Neural cell (in vitro differentiated cells): ENCODE measurements at regions not wholly inside any gene's neighbourhood (a gene's known extent, or its start where the extent isn't known, plus 50 kb on each side); places are given as distances from the start of the nearest gene placed in this dataset.

Experiments used
- H2AFZ ChIP-seq: fragments of 200-600, 300-800 bp; sonication (generic), shearing (Covaris generic); 2 replicates; pipeline ENCODE4 v1.6.0; 2014; ENCODE audit warnings: low read depth, mild to moderate bottlenecking, antibody characterized with exemption, low read length, moderate library complexity
- H3F3A ChIP-seq: fragments of 200-600 bp; shearing (Covaris generic); 2 replicates; pipeline ENCODE4 v1.6.1; 2016; ENCODE audit warnings: mild to moderate bottlenecking, moderate library complexity, mixed read lengths, antibody characterized with exemption, low read length; ENCODE audit not compliant: insufficient read depth, poor library complexity, severe bottlenecking
- H3K27ac ChIP-seq: fragments of 200-600, 300-800 bp; sonication (generic), shearing (Covaris generic); 2 replicates; pipeline ENCODE4 v1.5.1; 2014; ENCODE audit warnings: mild to moderate bottlenecking, low read length, moderate library complexity
- H3K27me3 ChIP-seq: fragments of 300-800, 200-600 bp; sonication (generic), shearing (Covaris generic); 2 replicates; pipeline ENCODE4 v1.6.0; 2014; ENCODE audit warnings: mild to moderate bottlenecking, low read depth, low read length, moderate library complexity; ENCODE audit not compliant: insufficient read depth
- H3K36me3 ChIP-seq: fragments of 300-800, 200-600 bp; sonication (generic), shearing (Covaris generic); 2 replicates; pipeline ENCODE4 v1.5.1; 2014; ENCODE audit warnings: mild to moderate bottlenecking, antibody characterized with exemption, low read length, moderate library complexity; ENCODE audit not compliant: insufficient read depth
- H3K4me2 ChIP-seq: fragments of 300-800, 200-600 bp; sonication (generic), shearing (Covaris generic); 2 replicates; pipeline ENCODE4 v1.6.0; 2014; ENCODE audit warnings: mild to moderate bottlenecking, low read length
- H3K4me3 ChIP-seq: fragments of 300-800, 200-600 bp; sonication (generic), shearing (Covaris generic); 2 replicates; pipeline ENCODE4 v1.5.1; 2014; ENCODE audit warnings: mild to moderate bottlenecking, low read length, moderate library complexity
- H3K79me2 ChIP-seq: fragments of 200-600 bp; shearing (Covaris generic); replicated peaks from 2 replicates; pipeline ENCODE4 v1.6.0; 2014; ENCODE audit warnings: mild to moderate bottlenecking, low read length, moderate library complexity; ENCODE audit not compliant: insufficient read depth
- H3K9ac ChIP-seq: fragments of 300-800, 200-600 bp; sonication (generic), shearing (Covaris generic); 2 replicates; pipeline ENCODE4 v1.6.1; 2016; ENCODE audit warnings: mild to moderate bottlenecking, low read length, mixed read lengths
- H3K9me2 ChIP-seq: fragments of 200-600 bp; shearing (Covaris generic); 2 replicates; pipeline ENCODE4 v1.6.1; 2016; ENCODE audit warnings: mild to moderate bottlenecking, low read length, mixed read lengths; ENCODE audit not compliant: insufficient read depth
- H3K9me3 ChIP-seq: fragments of 200-600, 300-800 bp; sonication (generic), shearing (Covaris generic); 2 replicates; pipeline ENCODE4 v1.6.1; 2016; ENCODE audit warnings: mild to moderate bottlenecking, mixed run types, low read length, moderate library complexity, mixed read lengths
- H4K20me1 ChIP-seq: fragments of 200-600 bp; shearing (Covaris generic); 2 replicates; pipeline ENCODE4 v1.6.1; 2016; ENCODE audit warnings: mild to moderate bottlenecking, mixed run types; ENCODE audit not compliant: insufficient read depth
- EP300 ChIP-seq: fragments of 450-650 bp; conservative IDR thresholded peaks from 2 replicates; pipeline ENCODE4 v1.6.1; 2014; ENCODE audit warnings: antibody characterized with exemption, mild to moderate bottlenecking, moderate library complexity; ENCODE audit not compliant: poor library complexity, severe bottlenecking
- EZH2 ChIP-seq: fragments of 200-600, 300-800 bp; shearing (Covaris generic), sonication (generic); IDR thresholded peaks from 2 replicates; pipeline ENCODE4 v1.6.1; 2014; ENCODE audit warnings: antibody characterized with exemption, low read length, borderline replicate concordance, mild to moderate bottlenecking; ENCODE audit not compliant: insufficient read depth, poor library complexity, severe bottlenecking
- MXI1 ChIP-seq: fragments of 450-650 bp; conservative IDR thresholded peaks from 2 replicates; pipeline ENCODE4 v1.6.1; 2014; ENCODE audit warnings: antibody characterized with exemption, mild to moderate bottlenecking; ENCODE audit not compliant: poor library complexity, severe bottlenecking
- POLR2AphosphoS5 ChIP-seq: IDR thresholded peaks from 2 replicates; pipeline ENCODE4 v1.6.1; 2012
- RAD21 ChIP-seq: fragments of 450-650 bp; conservative IDR thresholded peaks from 2 replicates; pipeline ENCODE4 v1.6.1; 2014; ENCODE audit warnings: antibody characterized with exemption, mild to moderate bottlenecking, moderate library complexity
- REST ChIP-seq: IDR thresholded peaks from 2 replicates; pipeline ENCODE4 v1.6.1; 2012; ENCODE audit warnings: borderline replicate concordance
- SMC3 ChIP-seq: fragments of 450-650 bp; conservative IDR thresholded peaks from 2 replicates; pipeline ENCODE4 v1.6.1; 2014; ENCODE audit warnings: antibody characterized with exemption, mild to moderate bottlenecking, moderate library complexity; ENCODE audit not compliant: poor library complexity
- TAF1 ChIP-seq: IDR thresholded peaks from 2 replicates; pipeline ENCODE4 v1.6.1; 2012; ENCODE audit warnings: low read depth
- TF ChIP-seq, protein P1 (sequence below): fragments of 450-650 bp; IDR thresholded peaks from 2 replicates; pipeline ENCODE4 v1.5.1; 2014; ENCODE audit warnings: antibody characterized with exemption, mild to moderate bottlenecking, moderate library complexity; ENCODE audit not compliant: poor library complexity, severe bottlenecking

DNA sequence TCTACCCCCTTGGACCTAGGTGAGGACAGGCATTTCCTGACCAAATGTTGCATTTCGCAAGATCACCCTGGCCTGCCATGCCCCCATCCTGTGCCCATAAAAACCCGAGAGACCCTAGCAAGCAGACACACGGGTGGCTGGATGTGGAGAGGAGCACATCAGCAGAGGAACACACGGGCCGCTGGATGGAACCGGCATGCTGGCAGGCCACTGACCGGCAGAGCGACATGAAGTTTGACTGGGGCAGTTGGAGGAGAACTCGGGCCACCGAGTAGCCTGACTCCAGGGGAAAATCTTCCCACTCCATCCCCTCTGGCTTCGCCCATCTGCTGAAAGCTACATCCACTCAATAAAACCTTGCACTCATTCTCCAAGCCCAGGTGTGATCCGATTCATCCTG is 329.3 kb downstream of the FGF9 start:
- TF ChIP-seq MXI1: no peak
- TF ChIP-seq EZH2: no peak
- no peak for TF ChIP-seq EP300
- no peak for TF ChIP-seq TAF1

DNA sequence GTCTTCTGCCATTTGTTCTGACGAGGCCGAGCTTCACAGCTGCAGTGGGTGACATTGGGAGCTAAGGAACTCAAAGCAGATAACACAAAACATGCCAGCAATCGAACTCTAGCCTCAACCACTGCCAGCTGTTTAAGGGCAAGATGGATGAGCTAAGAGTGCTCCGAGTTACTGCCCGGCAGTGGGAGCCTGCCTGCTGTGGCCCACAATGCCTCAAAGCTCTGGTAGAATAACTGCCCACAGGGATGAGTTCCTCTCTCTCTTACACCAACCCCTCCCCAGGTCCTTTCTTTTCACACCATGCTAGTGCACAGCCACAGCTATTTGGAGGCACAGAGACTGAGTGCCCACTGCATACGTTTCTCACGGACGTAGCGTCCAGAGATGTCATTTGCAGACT is 330.5 kb downstream of the FGF9 start:
- TF ChIP-seq SMC3 (no peak), RAD21 (no peak), POLR2AphosphoS5 (no peak), REST (no peak), EZH2 (no peak)
- Histone ChIP-seq H3K36me3 (no peaks in the 10 kb centered on the region), H4K20me1 (no peaks in the 10 kb centered on the region), H3F3A (no peaks in the 10 kb centered on the region), H3K27ac (no peak overlapping the region), H3K9ac (no peak overlapping the region), H3K27me3 (no peaks in the 10 kb centered on the region), H3K4me2 (no peak overlapping the region), H3K4me3 (no peak overlapping the region), H3K9me2 (no peaks in the 10 kb centered on the region), H3K9me3 (no peaks in the 10 kb centered on the region), H2AFZ (no peak overlapping the region), H3K79me2 (no peaks in the 10 kb centered on the region)

More for the DNA sequence above, 329.3 kb downstream of the FGF9 start:
- Histone ChIP-seq H3K9me2 (no peaks in the 10 kb centered on the region), H3K9ac (no peak overlapping the region), H3K4me3 (no peak overlapping the region), H3K4me2 (no peak overlapping the region), H4K20me1 (no peaks in the 10 kb centered on the region), H3K79me2 (no peaks in the 10 kb centered on the region), H3F3A (no peaks in the 10 kb centered on the region), H3K27me3 (no peaks in the 10 kb centered on the region), H3K27ac (no peak overlapping the region), H2AFZ (no peak overlapping the region), H3K36me3 (no peaks in the 10 kb centered on the region), H3K9me3 (no peaks in the 10 kb centered on the region)

GRCh38 chr13:22002893-22003292 is 332.0 kb downstream of the FGF9 start:
- Histone ChIP-seq H3F3A (no peaks in the 10 kb centered on the region), H3K4me2 (no peak overlapping the region), H3K9me3 (peaks cover 4% of the 10 kb centered on the region), H3K4me3 (no peak overlapping the region), H2AFZ (no peak overlapping the region), H3K27ac (no peak overlapping the region), H3K79me2 (no peaks in the 10 kb centered on the region), H3K9ac (no peak overlapping the region), H3K9me2 (no peaks in the 10 kb centered on the region), H3K27me3 (no peaks in the 10 kb centered on the region), H4K20me1 (no peaks in the 10 kb centered on the region), H3K36me3 (no peaks in the 10 kb centered on the region)
- TF ChIP-seq SMC3 (no peak), POLR2AphosphoS5 (no peak), REST (no peak), EP300 (no peak), TAF1 (no peak), MXI1 (no peak), RAD21 (no peak), EZH2 (no peak)
- TF ChIP-seq, protein P1, sequence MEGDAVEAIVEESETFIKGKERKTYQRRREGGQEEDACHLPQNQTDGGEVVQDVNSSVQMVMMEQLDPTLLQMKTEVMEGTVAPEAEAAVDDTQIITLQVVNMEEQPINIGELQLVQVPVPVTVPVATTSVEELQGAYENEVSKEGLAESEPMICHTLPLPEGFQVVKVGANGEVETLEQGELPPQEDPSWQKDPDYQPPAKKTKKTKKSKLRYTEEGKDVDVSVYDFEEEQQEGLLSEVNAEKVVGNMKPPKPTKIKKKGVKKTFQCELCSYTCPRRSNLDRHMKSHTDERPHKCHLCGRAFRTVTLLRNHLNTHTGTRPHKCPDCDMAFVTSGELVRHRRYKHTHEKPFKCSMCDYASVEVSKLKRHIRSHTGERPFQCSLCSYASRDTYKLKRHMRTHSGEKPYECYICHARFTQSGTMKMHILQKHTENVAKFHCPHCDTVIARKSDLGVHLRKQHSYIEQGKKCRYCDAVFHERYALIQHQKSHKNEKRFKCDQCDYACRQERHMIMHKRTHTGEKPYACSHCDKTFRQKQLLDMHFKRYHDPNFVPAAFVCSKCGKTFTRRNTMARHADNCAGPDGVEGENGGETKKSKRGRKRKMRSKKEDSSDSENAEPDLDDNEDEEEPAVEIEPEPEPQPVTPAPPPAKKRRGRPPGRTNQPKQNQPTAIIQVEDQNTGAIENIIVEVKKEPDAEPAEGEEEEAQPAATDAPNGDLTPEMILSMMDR: no peak
